SJSA1 (cell line): ENCODE measurements at regions not wholly inside any gene's neighbourhood (a gene's known extent, or its start where the extent isn't known, plus 50 kb on each side); places are given as distances from the start of the nearest gene placed in this dataset.
"Not testable (repeated sequence)": the region's sequence is repeated elsewhere in the genome, so short reads cannot be mapped to it uniquely, and the experiment has no call there.

Source experiments
- DNase-seq, 2 experiments: peaks; one replicate each; pipeline ENCODE4 v3.0.0-alpha.2; 2015 to 2020; ENCODE audit warnings: low spot score in 2 of 2, low read depth in 1 of 2
- H3K27ac ChIP-seq: fragments of 250-450 bp; sonication (Bioruptor Pico); 2 replicates; pipeline ENCODE4 v1.5.1; 2020; ENCODE audit warnings: mild to moderate bottlenecking, moderate library complexity
- H3K27me3 ChIP-seq: fragments of 250-450 bp; sonication (Bioruptor Pico); replicated peaks from 2 replicates; pipeline ENCODE4 v1.5.1; 2020; ENCODE audit warnings: mild to moderate bottlenecking, moderate library complexity
- H3K36me3 ChIP-seq: fragments of 250-450 bp; sonication (Bioruptor Pico); 2 replicates; pipeline ENCODE4 v1.5.1; 2020; ENCODE audit warnings: mild to moderate bottlenecking
- H3K4me1 ChIP-seq: fragments of 250-450 bp; sonication (Bioruptor Pico); replicated peaks from 2 replicates; pipeline ENCODE4 v1.6.1; 2021; ENCODE audit warnings: mild to moderate bottlenecking
- H3K4me3 ChIP-seq: fragments of 250-450 bp; sonication (Bioruptor Pico); 2 replicates; pipeline ENCODE4 v1.5.1; 2020; ENCODE audit warnings: mild to moderate bottlenecking
- H3K9me3 ChIP-seq: fragments of 250-450 bp; sonication (Bioruptor Pico); replicated peaks from 2 replicates; pipeline ENCODE4 v1.5.1; 2020; ENCODE audit warnings: mild to moderate bottlenecking

- Histone ChIP-seq H3K4me3 (no peak overlapping the region), H3K36me3 (no peaks in the 10 kb centered on the region), H3K9me3 (no peaks in the 10 kb centered on the region), H3K27ac (no peak overlapping the region), H3K27me3 (no peaks in the 10 kb centered on the region), H3K4me1 (no peaks in the 10 kb centered on the region)
- no peak for DNase-seq
These were observed 508.7 kb downstream of the KCNJ2 start for GRCh38 chr17:70677783-70678647.

GRCh38 chr17:70678889-70679288 lies 509.6 kb downstream of the KCNJ2 start:
- no peak overlapping the region for H3K4me3 ChIP-seq
- H3K9me3 ChIP-seq: no peaks in the 10 kb centered on the region
- H3K36me3 ChIP-seq: no peaks in the 10 kb centered on the region
- no peaks in the 10 kb centered on the region for H3K4me1 ChIP-seq
- DNase-seq: no peak
- no peaks in the 10 kb centered on the region for H3K27me3 ChIP-seq
- no peak overlapping the region for H3K27ac ChIP-seq

GRCh38 chr17:70683936-70684335 lies 514.6 kb downstream of the KCNJ2 start:
- H3K27me3 ChIP-seq: no peaks in the 10 kb centered on the region
- no peak overlapping the region for H3K4me3 ChIP-seq
- H3K36me3 ChIP-seq: no peaks in the 10 kb centered on the region
- H3K9me3 ChIP-seq: no peaks in the 10 kb centered on the region
- DNase-seq: no peak
- H3K4me1 ChIP-seq: no peaks in the 10 kb centered on the region
- no peak overlapping the region for H3K27ac ChIP-seq

DNA sequence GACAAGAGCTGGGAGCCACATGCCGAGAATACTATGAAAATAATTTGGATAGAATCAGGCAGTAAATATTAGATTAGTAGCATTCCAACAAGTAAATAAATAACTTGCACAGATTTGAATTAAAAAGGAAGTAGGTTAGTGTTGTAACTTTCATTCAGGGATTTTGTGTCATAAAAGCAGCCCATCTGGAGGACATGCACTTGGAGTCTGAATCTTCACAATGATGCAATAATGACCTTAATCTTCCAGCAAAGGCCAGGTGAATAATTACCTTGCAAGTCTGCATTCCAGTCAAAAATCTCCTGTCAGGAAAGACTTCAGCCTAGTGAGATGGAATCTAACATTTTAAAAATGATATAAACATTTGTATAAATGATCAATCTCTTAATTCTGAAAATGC lies 518.1 kb downstream of the KCNJ2 start:
- H3K4me1 ChIP-seq: no peaks in the 10 kb centered on the region
- no peak overlapping the region for H3K4me3 ChIP-seq
- H3K27me3 ChIP-seq: no peaks in the 10 kb centered on the region
- H3K9me3 ChIP-seq: no peaks in the 10 kb centered on the region
- H3K36me3 ChIP-seq: no peaks in the 10 kb centered on the region
- DNase-seq: no peak
- H3K27ac ChIP-seq: no peak overlapping the region

GRCh38 chr17:70691150-70691549 lies 521.8 kb downstream of the KCNJ2 start:
- Histone ChIP-seq H3K36me3 (no peaks in the 10 kb centered on the region), H3K4me1 (no peaks in the 10 kb centered on the region), H3K27me3 (no peaks in the 10 kb centered on the region), H3K4me3 (no peak overlapping the region), H3K27ac (no peak overlapping the region), H3K9me3 (no peaks in the 10 kb centered on the region)
- DNase-seq: no peak

DNA sequence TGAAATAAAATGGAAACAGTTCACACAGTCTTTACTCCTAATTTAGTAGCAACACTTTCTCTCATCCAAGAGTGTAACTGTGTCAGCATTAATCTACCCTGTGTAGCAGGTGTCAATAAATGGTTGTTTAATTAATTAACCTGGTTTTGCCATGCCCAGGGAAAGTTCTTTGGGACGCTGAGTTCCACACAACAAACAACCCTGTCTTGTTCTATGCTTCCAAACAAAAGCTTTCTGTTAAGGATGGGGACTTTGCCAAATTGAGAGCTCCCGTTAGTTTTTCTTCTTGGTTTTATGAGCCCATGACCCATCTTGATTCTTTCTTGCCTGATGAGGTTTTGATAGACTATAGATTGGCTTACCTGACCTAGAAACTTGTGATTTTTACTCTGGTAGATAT lies 530.1 kb downstream of the KCNJ2 start:
- H3K4me1 ChIP-seq: no peaks in the 10 kb centered on the region
- peaks cover 2% of the 10 kb centered on the region; the same call in 1 of the 2 replicates for H3K9me3 ChIP-seq
- H3K27me3 ChIP-seq: no peaks in the 10 kb centered on the region
- H3K36me3 ChIP-seq: no peaks in the 10 kb centered on the region
- DNase-seq: no peak
- H3K27ac ChIP-seq: no peak overlapping the region
- no peak overlapping the region for H3K4me3 ChIP-seq

DNA sequence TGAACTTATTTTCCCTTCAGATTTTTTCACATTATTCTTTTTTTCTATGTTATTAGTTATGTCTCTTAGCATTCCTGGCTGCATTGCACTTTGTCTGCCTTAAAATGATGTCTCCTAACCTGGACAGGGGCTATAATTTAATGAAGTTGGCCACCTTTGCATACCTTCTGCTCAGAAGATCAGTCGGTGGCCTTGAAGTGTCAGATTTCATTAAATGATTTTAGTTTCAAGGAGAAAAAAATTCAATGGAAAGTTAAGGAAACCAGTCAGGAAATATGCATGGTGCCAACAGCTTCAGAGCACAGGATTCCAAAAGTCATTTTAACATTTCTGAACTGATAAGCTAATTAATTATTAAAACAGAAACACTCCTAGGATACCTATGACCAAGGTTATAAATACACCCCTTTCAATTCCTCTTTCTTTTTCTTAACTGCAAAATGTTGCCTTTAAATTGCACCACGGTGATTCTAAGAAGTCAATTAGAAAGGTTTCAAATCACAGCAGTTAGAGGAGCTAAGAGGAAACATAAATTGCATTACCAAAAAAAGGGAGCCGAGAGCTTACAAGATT lies 533.4 kb downstream of the KCNJ2 start:
- no peak for DNase-seq
- Histone ChIP-seq H3K27ac (no peak overlapping the region), H3K4me3 (no peak overlapping the region), H3K4me1 (no peaks in the 10 kb centered on the region), H3K36me3 (no peaks in the 10 kb centered on the region), H3K9me3 (peaks cover 2% of the 10 kb centered on the region; the same call in 1 of the 2 replicates), H3K27me3 (no peaks in the 10 kb centered on the region)

GRCh38 chr17:70709596-70709995 lies 540.3 kb downstream of the KCNJ2 start:
- no peaks in the 10 kb centered on the region for H3K4me1 ChIP-seq
- no peak for DNase-seq

GRCh38 chr17:70713694-70714093 lies 544.4 kb downstream of the KCNJ2 start:
- H3K36me3 ChIP-seq: no peaks in the 10 kb centered on the region
- H3K9me3 ChIP-seq: peaks cover 5% of the 10 kb centered on the region; the same call in 1 of the 2 replicates
- no peak overlapping the region for H3K27ac ChIP-seq
- no peaks in the 10 kb centered on the region for H3K27me3 ChIP-seq
- H3K4me1 ChIP-seq: no peaks in the 10 kb centered on the region
- H3K4me3 ChIP-seq: no peak overlapping the region
- no peak for DNase-seq

More at GRCh38 chr17:70709596-70709995, 540.3 kb downstream of the KCNJ2 start:
- H3K9me3 ChIP-seq: no peaks in the 10 kb centered on the region
- H3K27ac ChIP-seq: no peak overlapping the region
- H3K36me3 ChIP-seq: no peaks in the 10 kb centered on the region
- no peak overlapping the region for H3K4me3 ChIP-seq
- H3K27me3 ChIP-seq: no peaks in the 10 kb centered on the region

DNA sequence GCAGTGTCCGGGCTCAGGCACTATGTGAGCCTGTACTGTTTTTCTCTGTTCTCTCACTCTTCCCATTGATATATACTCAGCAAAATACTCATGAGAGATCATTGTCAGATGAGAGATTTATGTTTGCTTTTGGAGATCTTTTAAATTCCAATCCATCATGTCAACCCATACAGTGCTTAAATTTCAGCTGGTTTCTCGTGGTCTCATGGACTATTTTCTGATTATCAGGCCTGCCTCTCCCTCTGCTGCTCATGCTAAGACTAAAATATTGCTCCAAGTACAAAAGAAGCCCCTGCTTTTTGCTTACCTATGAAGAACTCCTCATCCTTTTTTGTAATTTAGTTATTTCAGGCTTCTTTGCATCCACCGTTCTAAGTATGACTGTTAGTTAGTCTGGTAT lies 547.2 kb downstream of the KCNJ2 start:
- Histone ChIP-seq H3K4me3 (no peak overlapping the region), H3K27ac (no peak overlapping the region), H3K9me3 (peaks cover 5% of the 10 kb centered on the region; the same call in 1 of the 2 replicates), H3K4me1 (no peaks in the 10 kb centered on the region), H3K36me3 (no peaks in the 10 kb centered on the region), H3K27me3 (no peaks in the 10 kb centered on the region)
- DNase-seq: no peak

DNA sequence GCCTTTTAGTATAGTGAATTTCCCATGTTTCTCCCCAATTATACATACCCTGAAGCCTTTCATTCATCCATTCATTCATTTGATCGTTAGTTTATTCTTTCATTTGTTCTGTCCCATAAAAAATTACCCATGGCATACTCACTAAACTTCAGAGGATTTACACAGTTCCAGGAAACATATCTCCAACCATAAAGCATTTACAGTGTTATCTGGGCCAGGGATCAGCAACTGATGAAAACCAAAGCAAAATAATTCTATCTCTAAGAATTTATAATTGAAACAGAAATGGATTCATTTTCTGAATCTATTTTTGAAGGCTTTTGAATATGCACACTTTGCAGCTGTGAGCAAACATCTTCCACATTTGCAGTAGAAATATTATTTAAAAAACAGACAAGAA lies 547.7 kb downstream of the KCNJ2 start:
- H3K27ac ChIP-seq: no peak overlapping the region
- H3K9me3 ChIP-seq: peaks cover 5% of the 10 kb centered on the region; the same call in 1 of the 2 replicates
- no peak overlapping the region for H3K4me3 ChIP-seq
- no peaks in the 10 kb centered on the region for H3K36me3 ChIP-seq
- no peaks in the 10 kb centered on the region for H3K27me3 ChIP-seq
- no peak for DNase-seq
- H3K4me1 ChIP-seq: no peaks in the 10 kb centered on the region

DNA sequence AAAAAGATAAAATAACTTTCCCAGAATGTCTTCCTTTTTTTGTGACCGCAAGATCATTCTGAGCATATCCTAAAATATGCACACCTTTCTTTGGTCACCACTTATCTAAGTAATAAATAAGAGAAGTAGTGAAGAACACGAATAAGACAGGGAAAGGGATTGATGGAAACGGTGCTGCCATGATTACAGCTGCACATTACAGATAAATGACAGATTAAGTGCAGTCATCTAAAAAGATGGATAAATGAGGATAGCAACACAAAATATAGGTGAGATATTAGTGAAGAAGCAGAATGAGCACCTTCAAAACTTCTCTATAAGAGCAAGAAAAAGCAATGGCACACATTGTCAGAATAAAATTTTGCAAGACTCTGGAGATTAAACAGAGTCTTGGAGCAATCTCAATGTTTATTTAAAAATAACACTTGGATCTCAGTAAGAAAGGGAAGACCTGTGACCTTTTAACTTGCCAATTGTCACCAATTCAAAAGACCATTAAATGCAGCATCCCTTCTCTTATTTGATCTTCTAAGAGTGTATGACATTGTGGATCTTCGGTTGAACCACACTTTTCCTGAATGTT lies 567.1 kb downstream of the KCNJ2 start:
- no peak overlapping the region for H3K27ac ChIP-seq
- H3K4me1 ChIP-seq: no peaks in the 10 kb centered on the region
- H3K9me3 ChIP-seq: no peaks in the 10 kb centered on the region; the same call in 1 of the 2 replicates
- no peaks in the 10 kb centered on the region for H3K36me3 ChIP-seq
- H3K27me3 ChIP-seq: no peaks in the 10 kb centered on the region
- no peak for DNase-seq
- no peak overlapping the region for H3K4me3 ChIP-seq

GRCh38 chr17:70739065-70739464 lies 569.7 kb downstream of the KCNJ2 start:
- no peaks in the 10 kb centered on the region; the same call in 1 of the 2 replicates for H3K9me3 ChIP-seq

GRCh38 chr17:70746574-70746973 lies 577.2 kb downstream of the KCNJ2 start:
- H3K4me1 ChIP-seq, DNase-seq: not testable (repeated sequence)

More at GRCh38 chr17:70739065-70739464, 569.7 kb downstream of the KCNJ2 start:
- no peak overlapping the region for H3K27ac ChIP-seq
- H3K27me3 ChIP-seq: no peaks in the 10 kb centered on the region
- no peaks in the 10 kb centered on the region for H3K36me3 ChIP-seq
- no peak overlapping the region for H3K4me3 ChIP-seq
- no peak for DNase-seq
- H3K4me1 ChIP-seq: no peaks in the 10 kb centered on the region

More at GRCh38 chr17:70746574-70746973, 577.2 kb downstream of the KCNJ2 start:
- not testable (repeated sequence) for H3K27ac ChIP-seq, H3K4me3 ChIP-seq, H3K36me3 ChIP-seq, H3K9me3 ChIP-seq, H3K27me3 ChIP-seq
